ENCODE measurements at regions not wholly inside any gene's neighbourhood (a gene's known extent, or its start where the extent isn't known, plus 50 kb on each side); places are given as distances from the start of the nearest gene placed in this dataset.

DNA sequence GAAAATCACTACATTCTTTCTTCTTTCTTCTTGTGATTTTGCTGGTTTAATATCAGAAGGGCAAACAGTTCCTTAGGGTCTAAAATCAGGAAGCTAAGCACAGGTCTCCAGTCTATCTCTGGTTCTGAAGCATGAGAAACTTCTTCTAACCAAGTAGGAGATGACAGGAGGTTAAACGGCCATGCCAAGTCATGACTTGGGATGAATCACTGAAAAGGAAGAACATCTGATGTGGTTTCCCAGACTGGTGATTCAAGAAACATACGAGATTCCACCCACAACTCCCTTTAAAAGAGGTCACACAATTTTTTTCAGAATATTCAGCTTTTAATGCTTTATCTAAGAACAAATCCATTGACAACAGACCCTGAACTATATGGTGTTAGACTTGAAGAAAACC lies 684.0 kb upstream of the PRKX start:
- Histone ChIP-seq H3K9ac (ENCODE audit: low read length) (no peak overlapping the region), H3K9me2 (ENCODE audit: insufficient read depth, low read length) (no peaks in the 10 kb centered on the region), H3K79me2 (replicated peaks; ENCODE audit: insufficient read depth, low read length) (no peaks in the 10 kb centered on the region), H3K27ac (ENCODE audit: low read length) (no peak overlapping the region), H4K20me1 (ENCODE audit: insufficient read depth) (no peaks in the 10 kb centered on the region), H3K27me3 (ENCODE audit: insufficient read depth, low read depth, low read length) (no peaks in the 10 kb centered on the region), H3K36me3 (ENCODE audit: insufficient read depth, low read length) (no peaks in the 10 kb centered on the region), H3K4me2 (ENCODE audit: low read length) (no peak overlapping the region), H3K9me3 (ENCODE audit: low read length) (no peaks in the 10 kb centered on the region), H2AFZ (ENCODE audit: low read depth, low read length) (no peak overlapping the region), H3F3A (ENCODE audit: insufficient read depth, low read length, poor library complexity, severe bottlenecking) (no peaks in the 10 kb centered on the region), H3K4me3 (ENCODE audit: low read length) (no peak overlapping the region)
- no peak for TF ChIP-seq EP300 (conservative IDR thresholded peaks at IDR 0.05; ENCODE audit: poor library complexity, severe bottlenecking)
- no peak for TF ChIP-seq RAD21 (conservative IDR thresholded peaks at IDR 0.05)

DNA sequence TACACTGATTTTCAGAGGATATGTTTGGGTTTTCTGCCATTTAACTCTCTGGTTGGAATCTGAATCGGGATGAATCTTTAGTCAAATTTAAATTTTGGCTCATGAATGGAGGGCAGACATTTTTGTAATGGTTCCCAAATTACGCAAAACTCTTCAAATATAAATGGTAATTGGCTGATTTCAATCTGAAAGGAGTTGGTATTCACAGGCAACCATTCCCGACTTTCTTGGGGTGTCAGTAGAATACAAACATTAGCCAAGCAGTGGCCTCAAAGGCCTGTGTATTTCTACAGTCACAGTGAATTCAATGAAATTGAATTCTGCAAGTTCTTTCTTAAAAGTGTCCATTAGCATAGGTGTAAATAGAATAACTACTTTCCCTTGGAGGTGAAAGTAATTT lies 668.8 kb upstream of the PRKX start:
- no peak overlapping the region for H2AFZ ChIP-seq (ENCODE audit: low read depth, low read length)
- no peaks in the 10 kb centered on the region for H3F3A ChIP-seq (ENCODE audit: insufficient read depth, low read length, poor library complexity, severe bottlenecking)
- H3K27me3 ChIP-seq (ENCODE audit: insufficient read depth, low read depth, low read length): no peaks in the 10 kb centered on the region
- no peak overlapping the region for H3K4me2 ChIP-seq (ENCODE audit: low read length)
- H3K79me2 ChIP-seq (replicated peaks; ENCODE audit: insufficient read depth, low read length): no peaks in the 10 kb centered on the region
- H3K9ac ChIP-seq (ENCODE audit: low read length): no peak overlapping the region
- H4K20me1 ChIP-seq (ENCODE audit: insufficient read depth): no peaks in the 10 kb centered on the region
- no peaks in the 10 kb centered on the region for H3K36me3 ChIP-seq (ENCODE audit: insufficient read depth, low read length)
- no peaks in the 10 kb centered on the region for H3K9me3 ChIP-seq (ENCODE audit: low read length)
- no peak overlapping the region for H3K27ac ChIP-seq (ENCODE audit: low read length)
- no peak for TF ChIP-seq TAF1 (IDR thresholded peaks at IDR 0.05; ENCODE audit: low read depth)
- TF ChIP-seq POLR2AphosphoS5 (IDR thresholded peaks at IDR 0.05): no peak
- no peak for TF ChIP-seq SMC3 (conservative IDR thresholded peaks at IDR 0.05; ENCODE audit: poor library complexity)
- TF ChIP-seq, protein P1, sequence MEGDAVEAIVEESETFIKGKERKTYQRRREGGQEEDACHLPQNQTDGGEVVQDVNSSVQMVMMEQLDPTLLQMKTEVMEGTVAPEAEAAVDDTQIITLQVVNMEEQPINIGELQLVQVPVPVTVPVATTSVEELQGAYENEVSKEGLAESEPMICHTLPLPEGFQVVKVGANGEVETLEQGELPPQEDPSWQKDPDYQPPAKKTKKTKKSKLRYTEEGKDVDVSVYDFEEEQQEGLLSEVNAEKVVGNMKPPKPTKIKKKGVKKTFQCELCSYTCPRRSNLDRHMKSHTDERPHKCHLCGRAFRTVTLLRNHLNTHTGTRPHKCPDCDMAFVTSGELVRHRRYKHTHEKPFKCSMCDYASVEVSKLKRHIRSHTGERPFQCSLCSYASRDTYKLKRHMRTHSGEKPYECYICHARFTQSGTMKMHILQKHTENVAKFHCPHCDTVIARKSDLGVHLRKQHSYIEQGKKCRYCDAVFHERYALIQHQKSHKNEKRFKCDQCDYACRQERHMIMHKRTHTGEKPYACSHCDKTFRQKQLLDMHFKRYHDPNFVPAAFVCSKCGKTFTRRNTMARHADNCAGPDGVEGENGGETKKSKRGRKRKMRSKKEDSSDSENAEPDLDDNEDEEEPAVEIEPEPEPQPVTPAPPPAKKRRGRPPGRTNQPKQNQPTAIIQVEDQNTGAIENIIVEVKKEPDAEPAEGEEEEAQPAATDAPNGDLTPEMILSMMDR (IDR thresholded peaks at IDR 0.05; ENCODE audit: poor library complexity, severe bottlenecking): no peak
- TF ChIP-seq MXI1 (conservative IDR thresholded peaks at IDR 0.05; ENCODE audit: poor library complexity, severe bottlenecking): no peak
- no peak for TF ChIP-seq EP300 (conservative IDR thresholded peaks at IDR 0.05; ENCODE audit: poor library complexity, severe bottlenecking)
- TF ChIP-seq RAD21 (conservative IDR thresholded peaks at IDR 0.05): no peak
- no peak for TF ChIP-seq EZH2 (IDR thresholded peaks at IDR 0.05; ENCODE audit: borderline replicate concordance, insufficient read depth, low read length, poor library complexity, severe bottlenecking)
- TF ChIP-seq, protein P2, sequence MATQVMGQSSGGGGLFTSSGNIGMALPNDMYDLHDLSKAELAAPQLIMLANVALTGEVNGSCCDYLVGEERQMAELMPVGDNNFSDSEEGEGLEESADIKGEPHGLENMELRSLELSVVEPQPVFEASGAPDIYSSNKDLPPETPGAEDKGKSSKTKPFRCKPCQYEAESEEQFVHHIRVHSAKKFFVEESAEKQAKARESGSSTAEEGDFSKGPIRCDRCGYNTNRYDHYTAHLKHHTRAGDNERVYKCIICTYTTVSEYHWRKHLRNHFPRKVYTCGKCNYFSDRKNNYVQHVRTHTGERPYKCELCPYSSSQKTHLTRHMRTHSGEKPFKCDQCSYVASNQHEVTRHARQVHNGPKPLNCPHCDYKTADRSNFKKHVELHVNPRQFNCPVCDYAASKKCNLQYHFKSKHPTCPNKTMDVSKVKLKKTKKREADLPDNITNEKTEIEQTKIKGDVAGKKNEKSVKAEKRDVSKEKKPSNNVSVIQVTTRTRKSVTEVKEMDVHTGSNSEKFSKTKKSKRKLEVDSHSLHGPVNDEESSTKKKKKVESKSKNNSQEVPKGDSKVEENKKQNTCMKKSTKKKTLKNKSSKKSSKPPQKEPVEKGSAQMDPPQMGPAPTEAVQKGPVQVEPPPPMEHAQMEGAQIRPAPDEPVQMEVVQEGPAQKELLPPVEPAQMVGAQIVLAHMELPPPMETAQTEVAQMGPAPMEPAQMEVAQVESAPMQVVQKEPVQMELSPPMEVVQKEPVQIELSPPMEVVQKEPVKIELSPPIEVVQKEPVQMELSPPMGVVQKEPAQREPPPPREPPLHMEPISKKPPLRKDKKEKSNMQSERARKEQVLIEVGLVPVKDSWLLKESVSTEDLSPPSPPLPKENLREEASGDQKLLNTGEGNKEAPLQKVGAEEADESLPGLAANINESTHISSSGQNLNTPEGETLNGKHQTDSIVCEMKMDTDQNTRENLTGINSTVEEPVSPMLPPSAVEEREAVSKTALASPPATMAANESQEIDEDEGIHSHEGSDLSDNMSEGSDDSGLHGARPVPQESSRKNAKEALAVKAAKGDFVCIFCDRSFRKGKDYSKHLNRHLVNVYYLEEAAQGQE (IDR thresholded peaks at IDR 0.05; ENCODE audit: borderline replicate concordance): no peak
- no peak overlapping the region for H3K4me3 ChIP-seq (ENCODE audit: low read length)
- no peaks in the 10 kb centered on the region for H3K9me2 ChIP-seq (ENCODE audit: insufficient read depth, low read length)

DNA sequence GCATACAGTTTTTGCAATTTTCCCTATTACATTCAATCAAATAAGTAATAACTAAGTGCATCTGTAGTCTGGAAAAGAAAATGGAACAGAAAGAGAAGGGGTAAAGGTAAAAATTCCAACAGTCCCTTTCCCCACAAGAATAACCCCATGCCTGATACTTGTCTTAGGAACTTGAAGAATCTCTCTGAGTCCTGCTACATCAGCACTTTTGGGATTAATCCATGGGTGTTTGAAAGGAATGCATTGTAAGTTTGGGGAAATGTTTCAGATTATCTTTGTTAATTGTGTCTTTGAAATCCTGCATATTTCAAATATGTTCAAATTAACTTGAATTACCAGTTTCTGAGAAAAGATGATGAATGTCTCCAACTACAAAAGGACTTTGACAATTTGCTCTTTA lies 667.3 kb upstream of the PRKX start:
- H3K27ac ChIP-seq (ENCODE audit: low read length): no peak overlapping the region
- H3K9ac ChIP-seq (ENCODE audit: low read length): no peak overlapping the region
- no peak overlapping the region for H3K4me3 ChIP-seq (ENCODE audit: low read length)
- no peaks in the 10 kb centered on the region for H3K9me3 ChIP-seq (ENCODE audit: low read length)
- H3F3A ChIP-seq (ENCODE audit: insufficient read depth, low read length, poor library complexity, severe bottlenecking): no peaks in the 10 kb centered on the region
- no peaks in the 10 kb centered on the region for H3K9me2 ChIP-seq (ENCODE audit: insufficient read depth, low read length)
- no peaks in the 10 kb centered on the region for H3K79me2 ChIP-seq (replicated peaks; ENCODE audit: insufficient read depth, low read length)
- TF ChIP-seq, protein P2 (IDR thresholded peaks at IDR 0.05; ENCODE audit: borderline replicate concordance): no peak
- TF ChIP-seq MXI1 (conservative IDR thresholded peaks at IDR 0.05; ENCODE audit: poor library complexity, severe bottlenecking): no peak
- TF ChIP-seq EP300 (conservative IDR thresholded peaks at IDR 0.05; ENCODE audit: poor library complexity, severe bottlenecking): no peak
- no peak for TF ChIP-seq TAF1 (IDR thresholded peaks at IDR 0.05; ENCODE audit: low read depth)
- TF ChIP-seq POLR2AphosphoS5 (IDR thresholded peaks at IDR 0.05): no peak
- TF ChIP-seq EZH2 (IDR thresholded peaks at IDR 0.05; ENCODE audit: borderline replicate concordance, insufficient read depth, low read length, poor library complexity, severe bottlenecking): no peak
- TF ChIP-seq, protein P1 (IDR thresholded peaks at IDR 0.05; ENCODE audit: poor library complexity, severe bottlenecking): no peak
- no peak for TF ChIP-seq SMC3 (conservative IDR thresholded peaks at IDR 0.05; ENCODE audit: poor library complexity)
- TF ChIP-seq RAD21 (conservative IDR thresholded peaks at IDR 0.05): no peak
- H3K4me2 ChIP-seq (ENCODE audit: low read length): no peak overlapping the region
- H4K20me1 ChIP-seq (ENCODE audit: insufficient read depth): no peaks in the 10 kb centered on the region
- H3K27me3 ChIP-seq (ENCODE audit: insufficient read depth, low read depth, low read length): no peaks in the 10 kb centered on the region
- no peak overlapping the region for H2AFZ ChIP-seq (ENCODE audit: low read depth, low read length)
- H3K36me3 ChIP-seq (ENCODE audit: insufficient read depth, low read length): no peaks in the 10 kb centered on the region

Measured in neural cell (in vitro differentiated cells).